HEK293T (cell line): ENCODE measurements at regions not wholly inside any gene's neighbourhood (a gene's known extent, or its start where the extent isn't known, plus 50 kb on each side); places are given as distances from the start of the nearest gene placed in this dataset.

Experiments
- CTCF ChIA-PET: fragments of 350-600 bp; formaldehyde crosslinking; extraction: SDS; loops from one replicate; lab custom pipeline; 2021; ENCODE audit warnings: antibody characterized with exemption, inconsistent platforms; lab: Yijun Ruan, JAX
- POLR2A ChIA-PET: fragments of 350-600 bp; formaldehyde crosslinking; extraction: SDS; loops from one replicate; lab custom pipeline; 2020; ENCODE audit warnings: antibody characterized with exemption, inconsistent platforms; lab: Yijun Ruan, JAX
- DNase-seq: peaks from one replicate; pipeline ENCODE4 v3.0.0; 2012; ENCODE audit warnings: mixed read lengths; ENCODE audit errors: extremely low spot score
- ARNT ChIP-seq: fragments of 450-650 bp; IDR thresholded peaks from 2 replicates; pipeline ENCODE4 v1.6.1; 2017; ENCODE audit warnings: mild to moderate bottlenecking
- BHLHE40 ChIP-seq: fragments of 450-650 bp; IDR thresholded peaks from 2 replicates; pipeline ENCODE4 v1.6.1; 2016; ENCODE audit warnings: mild to moderate bottlenecking, moderate library complexity, borderline replicate concordance
- CTBP1 ChIP-seq: fragments of 450-650 bp; IDR thresholded peaks from 2 replicates; pipeline ENCODE4 v1.6.1; 2016; ENCODE audit warnings: borderline replicate concordance
- ELF4 ChIP-seq: fragments of 450-650 bp; IDR thresholded peaks from 2 replicates; pipeline ENCODE4 v1.6.1; 2017; ENCODE audit warnings: antibody characterized with exemption
- FOXA1 ChIP-seq: fragments of 450-650 bp; IDR thresholded peaks from 2 replicates; pipeline ENCODE4 v1.6.1; 2016; ENCODE audit warnings: mild to moderate bottlenecking
- FOXK2 ChIP-seq: fragments of 450-650 bp; IDR thresholded peaks from 2 replicates; pipeline ENCODE4 v1.6.1; 2016; ENCODE audit warnings: mild to moderate bottlenecking
- FOXM1 ChIP-seq: fragments of 450-650 bp; IDR thresholded peaks from 2 replicates; pipeline ENCODE4 v1.6.1; 2017; ENCODE audit warnings: mild to moderate bottlenecking, borderline replicate concordance
- HDGF ChIP-seq: fragments of 450-650 bp; IDR thresholded peaks from 2 replicates; pipeline ENCODE4 v1.6.1; 2017; ENCODE audit warnings: antibody characterized with exemption, borderline replicate concordance
- L3MBTL2 ChIP-seq: fragments of 450-650 bp; conservative IDR thresholded peaks from 2 replicates; pipeline ENCODE4 v1.6.1; 2016; ENCODE audit warnings: mild to moderate bottlenecking
- LEF1 ChIP-seq: fragments of 450-650 bp; IDR thresholded peaks from 2 replicates; pipeline ENCODE4 v1.6.1; 2017; ENCODE audit warnings: mild to moderate bottlenecking, borderline replicate concordance
- NFRKB ChIP-seq: fragments of 450-650 bp; IDR thresholded peaks from 2 replicates; pipeline ENCODE4 v1.6.1; 2016; ENCODE audit warnings: mild to moderate bottlenecking, moderate library complexity
- SP1 ChIP-seq: fragments of 450-650 bp; IDR thresholded peaks from 2 replicates; pipeline ENCODE4 v1.6.1; 2017
- SUZ12 ChIP-seq: fragments of 450-650 bp; IDR thresholded peaks from 2 replicates; pipeline ENCODE4 v1.6.1; 2016; ENCODE audit warnings: mild to moderate bottlenecking
- TARDBP ChIP-seq: fragments of 450-650 bp; IDR thresholded peaks from 2 replicates; pipeline ENCODE4 v1.6.1; 2016
- ZNF384 ChIP-seq: fragments of 450-650 bp; IDR thresholded peaks from 2 replicates; pipeline ENCODE4 v1.6.1; 2016
- TF ChIP-seq, protein P1 (sequence below): fragments of 450-650 bp; IDR thresholded peaks from 2 replicates; pipeline ENCODE4 v1.6.1; 2016

DNA sequence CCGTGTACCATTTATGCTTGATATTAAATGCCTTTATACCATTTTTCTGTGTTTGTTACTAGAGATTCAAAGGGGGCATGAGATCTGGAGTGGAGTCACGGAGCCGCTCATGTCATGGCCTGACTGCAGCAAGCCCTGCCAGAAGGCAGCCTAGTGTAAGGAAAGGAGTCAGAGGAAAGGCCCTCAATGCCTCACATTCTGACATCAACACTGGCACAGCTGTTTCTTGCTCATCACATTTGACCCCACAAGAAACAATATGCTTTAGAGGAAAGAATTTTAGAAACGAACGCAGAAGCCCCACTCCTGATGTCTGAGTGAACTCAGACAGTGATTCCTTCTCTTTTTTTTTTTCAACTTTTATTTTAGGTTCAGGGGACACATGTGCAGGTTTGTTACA lies 322.4 kb upstream of the CPEB2 start:
- ChIA-PET CTCF (no interaction called here), POLR2A (no interaction called here)
- TF ChIP-seq BHLHE40, result no peak
- TF ChIP-seq, protein P1, sequence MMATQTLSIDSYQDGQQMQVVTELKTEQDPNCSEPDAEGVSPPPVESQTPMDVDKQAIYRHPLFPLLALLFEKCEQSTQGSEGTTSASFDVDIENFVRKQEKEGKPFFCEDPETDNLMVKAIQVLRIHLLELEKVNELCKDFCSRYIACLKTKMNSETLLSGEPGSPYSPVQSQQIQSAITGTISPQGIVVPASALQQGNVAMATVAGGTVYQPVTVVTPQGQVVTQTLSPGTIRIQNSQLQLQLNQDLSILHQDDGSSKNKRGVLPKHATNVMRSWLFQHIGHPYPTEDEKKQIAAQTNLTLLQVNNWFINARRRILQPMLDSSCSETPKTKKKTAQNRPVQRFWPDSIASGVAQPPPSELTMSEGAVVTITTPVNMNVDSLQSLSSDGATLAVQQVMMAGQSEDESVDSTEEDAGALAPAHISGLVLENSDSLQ, result no peak
- DNase-seq, result no peak

DNA sequence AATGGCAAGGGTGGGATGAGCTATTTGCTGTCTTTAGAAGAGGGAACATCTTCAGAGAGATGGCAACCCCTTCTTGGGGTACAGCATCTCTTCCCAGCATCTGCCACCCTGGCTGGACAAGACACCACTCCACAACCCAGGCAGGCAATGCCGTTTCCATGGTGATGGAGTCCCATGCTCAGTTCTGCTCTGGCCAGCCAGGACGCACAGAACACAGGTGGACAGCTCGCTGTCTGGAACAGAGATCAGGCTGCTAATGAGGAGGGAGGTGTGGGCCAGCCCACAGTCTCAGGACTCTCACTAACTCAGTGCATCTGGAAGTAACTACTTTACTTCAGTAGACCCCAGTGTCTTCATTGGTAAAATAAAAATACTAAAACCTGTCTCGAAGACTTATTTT lies 321.0 kb upstream of the CPEB2 start:
- CTCF ChIA-PET, result no interaction called here
- POLR2A ChIA-PET, result no interaction called here
- no peak for DNase-seq
- TF ChIP-seq HDGF, result no peak
- TF ChIP-seq NFRKB, result no peak
- no peak for TF ChIP-seq CTBP1
- TF ChIP-seq ELF4, result no peak
- TF ChIP-seq FOXK2, result no peak
- TF ChIP-seq, protein P1, result no peak
- no peak for TF ChIP-seq L3MBTL2
- no peak for TF ChIP-seq ARNT
- no peak for TF ChIP-seq ZNF384
- no peak for TF ChIP-seq SP1
- TF ChIP-seq FOXA1, result no peak
- TF ChIP-seq FOXM1, result no peak
- no peak for TF ChIP-seq TARDBP
- TF ChIP-seq LEF1, result no peak
- TF ChIP-seq SUZ12, result no peak
- no peak for TF ChIP-seq BHLHE40

DNA sequence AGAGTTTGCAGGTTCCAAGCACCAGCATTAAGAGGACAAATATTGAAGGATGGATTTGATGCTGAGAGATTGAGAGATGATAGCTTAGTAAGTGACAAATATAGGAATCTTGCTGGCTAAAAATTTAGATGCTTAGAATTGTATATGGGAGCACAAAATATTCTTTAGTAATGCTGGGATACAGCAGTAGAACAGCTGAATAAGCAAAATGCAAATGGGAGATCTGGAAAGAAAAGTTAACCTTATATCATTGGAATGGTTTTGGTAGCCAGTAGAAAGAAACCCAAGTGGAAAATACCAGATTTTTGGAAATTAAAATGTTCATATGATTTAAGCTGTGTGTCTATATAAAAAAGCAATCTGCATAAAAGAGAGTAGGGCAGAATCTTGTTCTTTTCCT lies 308.6 kb upstream of the CPEB2 start:
- ChIA-PET CTCF (no interaction called here), POLR2A (no interaction called here)
- no peak for TF ChIP-seq ELF4
- TF ChIP-seq NFRKB, result no peak
- TF ChIP-seq SUZ12, result no peak
- TF ChIP-seq BHLHE40, result no peak
- DNase-seq, result no peak

DNA sequence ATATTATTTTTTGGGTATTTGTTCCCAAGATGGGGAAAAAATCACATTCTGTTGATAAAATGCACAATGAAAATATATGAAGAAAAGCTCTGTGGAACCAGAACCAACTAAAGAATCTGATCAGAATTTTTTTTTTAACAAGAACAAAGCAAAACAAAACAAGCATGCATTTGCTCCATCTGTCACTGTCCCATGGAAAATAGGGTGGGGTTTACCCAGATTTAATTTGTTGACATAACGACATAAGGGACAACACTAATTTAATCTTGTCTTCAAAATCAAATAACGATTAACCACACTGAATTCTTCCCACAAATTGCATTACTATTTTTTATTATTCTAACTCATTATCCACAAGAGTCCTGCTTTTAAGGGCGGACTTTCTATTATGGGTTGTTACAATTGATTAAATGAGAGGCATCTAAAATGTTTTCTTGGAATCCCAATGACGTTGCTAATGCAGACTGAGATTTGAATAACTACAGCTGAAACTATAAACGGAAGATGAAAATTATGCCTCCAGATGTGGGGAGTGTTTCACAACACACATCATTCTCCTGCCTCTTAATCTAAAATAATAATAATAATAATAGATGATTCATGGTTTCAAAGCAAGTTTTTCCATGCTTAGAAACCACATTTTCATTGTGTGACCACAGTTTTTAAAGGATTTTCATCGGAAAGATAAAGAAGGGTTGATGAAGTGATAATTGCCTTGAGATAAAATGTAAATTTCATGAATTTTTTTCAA lies 307.0 kb upstream of the CPEB2 start:
- DNase-seq, result no peak
- no peak for TF ChIP-seq SUZ12
- no peak for TF ChIP-seq HDGF
- TF ChIP-seq ARNT, result no peak
- no peak for TF ChIP-seq ZNF384
- TF ChIP-seq FOXM1, result no peak
- no peak for TF ChIP-seq LEF1
- CTCF ChIA-PET, result no interaction called here
- POLR2A ChIA-PET, result no interaction called here

DNA sequence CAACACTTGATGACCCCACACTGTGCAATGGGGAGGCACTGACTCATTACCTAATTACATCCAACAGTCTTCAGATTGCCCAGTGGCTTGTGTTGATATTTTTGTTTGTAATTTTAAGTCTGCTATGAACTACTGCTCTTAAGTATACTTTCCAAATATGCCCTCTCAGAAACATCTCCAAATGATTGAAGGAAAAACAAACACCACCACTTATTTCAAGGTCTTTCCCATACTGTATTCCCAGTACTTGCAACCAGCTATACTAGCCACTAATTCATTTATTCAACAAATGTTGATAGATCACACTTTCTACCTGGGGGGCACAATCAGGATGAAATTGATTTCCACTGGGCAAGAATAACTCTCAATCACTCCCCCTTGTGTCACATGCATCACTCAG lies 302.2 kb upstream of the CPEB2 start:
- ChIA-PET CTCF (no interaction called here), POLR2A (no interaction called here)

DNA sequence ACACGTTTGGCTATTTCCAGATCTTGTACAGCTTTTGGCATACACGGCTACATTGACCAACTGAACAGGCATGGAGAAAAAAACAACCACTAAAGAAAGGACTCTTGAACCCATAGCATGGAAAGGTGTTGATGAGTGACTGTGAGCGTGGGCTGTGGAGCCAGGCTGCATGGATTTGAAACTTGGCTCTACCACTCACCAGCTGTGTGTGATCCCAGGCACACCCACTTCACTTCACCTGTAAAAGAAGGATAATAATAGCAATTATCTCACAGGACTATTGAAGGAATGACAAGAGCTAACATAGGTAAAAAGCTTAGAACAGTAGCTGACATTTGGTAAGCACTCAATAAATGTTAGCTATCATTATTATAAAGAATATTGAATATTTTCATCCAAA lies 301.7 kb upstream of the CPEB2 start:
- no peak for DNase-seq
- TF ChIP-seq ELF4 (no peak), TARDBP (no peak)
- POLR2A ChIA-PET, result no interaction called here
- CTCF ChIA-PET, result no interaction called here

More for the DNA sequence above, 302.2 kb upstream of the CPEB2 start:
- TF ChIP-seq SUZ12 (no peak), HDGF (no peak), NFRKB (no peak), FOXK2 (no peak), ELF4 (no peak), ARNT (no peak), FOXM1 (no peak), ZNF384 (no peak), LEF1 (no peak), BHLHE40 (no peak), CTBP1 (no peak), TARDBP (no peak), SP1 (no peak), FOXA1 (no peak), L3MBTL2 (no peak)
- TF ChIP-seq, protein P1, result no peak
- no peak for DNase-seq

DNA sequence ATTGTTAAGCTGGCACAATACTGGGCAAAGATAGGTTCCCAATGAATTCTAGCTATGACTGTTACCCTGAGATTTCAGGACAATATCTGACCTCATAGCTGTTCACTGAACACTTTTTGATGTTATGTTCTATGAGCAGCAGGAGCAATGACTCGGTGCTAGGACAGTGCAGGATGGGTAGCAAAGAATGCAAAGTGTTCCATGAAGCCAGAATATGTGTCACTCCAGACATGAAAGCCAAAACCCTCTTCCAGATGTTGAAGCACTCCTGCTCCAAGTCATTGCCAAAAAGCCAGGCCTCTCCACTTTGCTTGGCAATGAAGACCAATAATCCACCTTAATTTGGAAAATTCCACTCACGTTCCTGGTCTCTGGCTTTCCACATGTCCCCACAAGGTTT lies 300.9 kb upstream of the CPEB2 start:
- no peak for DNase-seq
- ChIA-PET CTCF (no interaction called here), POLR2A (no interaction called here)
- TF ChIP-seq ARNT (no peak), ZNF384 (no peak), CTBP1 (no peak), FOXA1 (no peak), BHLHE40 (no peak), NFRKB (no peak), SP1 (no peak), LEF1 (no peak), TARDBP (no peak), FOXM1 (no peak), SUZ12 (no peak), FOXK2 (no peak), HDGF (no peak), ELF4 (no peak), L3MBTL2 (no peak)
- TF ChIP-seq, protein P1, result no peak
